GM21717 (cell line): ENCODE measurements at regions not wholly inside any gene's neighbourhood (a gene's known extent, or its start where the extent isn't known, plus 50 kb on each side); places are given as distances from the start of the nearest gene placed in this dataset.
"Not testable (repeated sequence)": the region's sequence is repeated elsewhere in the genome, so short reads cannot be mapped to it uniquely, and the experiment has no call there.

Source experiments
- ATAC-seq: cut with Tn5 transposase; IDR thresholded peaks from one replicate; pipeline ENCODE4 v1.9.1; 2021; ENCODE audit warnings: mild to moderate bottlenecking, moderate library complexity; ENCODE audit not compliant: unreplicated experiment

- ATAC-seq: not testable (repeated sequence)
Observed at GRCh38 chr9:41075671-41076070, 52.8 kb downstream of the FOXD4L6 start.

GRCh38 chr9:41074356-41074942 lies 54.0 kb downstream of the FOXD4L6 start:
- ATAC-seq: not testable (repeated sequence)

- not testable (repeated sequence) for ATAC-seq
Observed at GRCh38 chr9:41073471-41074243, 54.8 kb downstream of the FOXD4L6 start.

- ATAC-seq: peak; percentile 69
Observed at GRCh38 chr9:41064125-41064795, 64.2 kb downstream of the FOXD4L6 start.

- not testable (repeated sequence) for ATAC-seq
Observed at GRCh38 chr9:41063243-41063642, 65.2 kb downstream of the FOXD4L6 start.

GRCh38 chr9:41059603-41060002 lies 68.9 kb downstream of the FOXD4L6 start:
- not testable (repeated sequence) for ATAC-seq

GRCh38 chr9:41053666-41054363 lies 74.7 kb downstream of the FOXD4L6 start:
- ATAC-seq: not testable (repeated sequence)

- ATAC-seq: not testable (repeated sequence)
Observed at GRCh38 chr9:41048672-41049071, 79.8 kb downstream of the FOXD4L6 start.

- ATAC-seq: not testable (repeated sequence)
Observed at GRCh38 chr9:41047792-41048191, 80.7 kb downstream of the FOXD4L6 start.

- ATAC-seq: not testable (repeated sequence)
Observed at GRCh38 chr9:41044930-41045329, 83.6 kb downstream of the FOXD4L6 start.

GRCh38 chr9:41043433-41043832 lies 85.0 kb downstream of the FOXD4L6 start:
- not testable (repeated sequence) for ATAC-seq

GRCh38 chr9:41042111-41042510 lies 86.4 kb downstream of the FOXD4L6 start:
- not testable (repeated sequence) for ATAC-seq

- ATAC-seq: not testable (repeated sequence)
Observed at GRCh38 chr9:41040705-41041342, 87.7 kb downstream of the FOXD4L6 start.

GRCh38 chr9:41035276-41035675 lies 93.2 kb downstream of the FOXD4L6 start:
- not testable (repeated sequence) for ATAC-seq

GRCh38 chr9:41034699-41035197 lies 93.7 kb downstream of the FOXD4L6 start:
- ATAC-seq: not testable (repeated sequence)

- not testable (repeated sequence) for ATAC-seq
Observed at GRCh38 chr9:41033877-41034276, 94.6 kb downstream of the FOXD4L6 start.

GRCh38 chr9:41033360-41033759 lies 95.1 kb downstream of the FOXD4L6 start:
- ATAC-seq: not testable (repeated sequence)

- ATAC-seq: not testable (repeated sequence)
Observed at GRCh38 chr9:41026912-41027676, 101.4 kb downstream of the FOXD4L6 start.

- not testable (repeated sequence) for ATAC-seq
Observed at GRCh38 chr9:41022365-41022764, 106.1 kb downstream of the FOXD4L6 start.
